GM20431 (cell line): ENCODE measurements at regions not wholly inside any gene's neighbourhood (a gene's known extent, or its start where the extent isn't known, plus 50 kb on each side); places are given as distances from the start of the nearest gene placed in this dataset.
"Not testable (repeated sequence)": the region's sequence is repeated elsewhere in the genome, so short reads cannot be mapped to it uniquely, and the experiment has no call there.

ENCODE experiments used
- in situ Hi-C: fragments of 300-500 bp; cut with MseI, MboI; formaldehyde crosslinking; loops from one replicate; pipeline ENCODE4 v1.15.0; 2020; ENCODE audit warnings: low sequenced_read_pairs; ENCODE audit not compliant: unreplicated experiment

GRCh38 chr6:20263059-20263458, 50.8 kb upstream of the MBOAT1 start:
- in situ Hi-C loops, result no loop called here

- in situ Hi-C loops, result no loop called here
These were observed 53.6 kb upstream of the MBOAT1 start for GRCh38 chr6:20265842-20266241.

GRCh38 chr6:20266851-20267608, 54.8 kb upstream of the MBOAT1 start:
- in situ Hi-C loops, result no loop called here

GRCh38 chr6:20269181-20269580, 56.9 kb upstream of the MBOAT1 start:
- in situ Hi-C loops, result no loop called here

GRCh38 chr6:20271818-20272217, 59.5 kb upstream of the MBOAT1 start:
- in situ Hi-C loops, result no loop called here

GRCh38 chr6:20274137-20274536, 61.9 kb upstream of the MBOAT1 start:
- in situ Hi-C loops, result no loop called here

GRCh38 chr6:20275837-20276236, 63.6 kb upstream of the MBOAT1 start:
- in situ Hi-C loops, result not testable (repeated sequence)

- in situ Hi-C loops, result not testable (repeated sequence)
These were observed 65.5 kb upstream of the MBOAT1 start for GRCh38 chr6:20277724-20278123.

- in situ Hi-C loops, result no loop called here
These were observed 66.8 kb upstream of the MBOAT1 start for GRCh38 chr6:20279051-20279450.

- in situ Hi-C loops, result no loop called here
These were observed 67.5 kb upstream of the MBOAT1 start for GRCh38 chr6:20279608-20280287.

GRCh38 chr6:20280288-20280621, 68.0 kb upstream of the MBOAT1 start:
- in situ Hi-C loops, result no loop called here

- in situ Hi-C loops, result no loop called here
These were observed 72.4 kb upstream of the MBOAT1 start for GRCh38 chr6:20284672-20285071.

- in situ Hi-C loops, result no loop called here
These were observed 74.8 kb upstream of the MBOAT1 start for GRCh38 chr6:20286968-20287565.

- in situ Hi-C loops, result loop anchor here (10.0 kb wide), 1 partner anchor 233 kb away; no protein-coding TSS in a partner anchor
These were observed 79.7 kb upstream of the MBOAT1 start for GRCh38 chr6:20291764-20292580.

- in situ Hi-C loops, result loop anchor here (10.0 kb wide), 1 partner anchor 232 kb away; no protein-coding TSS in a partner anchor
These were observed 80.6 kb upstream of the MBOAT1 start for GRCh38 chr6:20292905-20293304.

- in situ Hi-C loops, result no loop called here
These were observed 89.0 kb upstream of the MBOAT1 start for GRCh38 chr6:20301256-20301655.

GRCh38 chr6:20302168-20302567, 89.9 kb upstream of the MBOAT1 start:
- in situ Hi-C loops, result no loop called here

GRCh38 chr6:20302702-20303251, 90.5 kb upstream of the MBOAT1 start:
- in situ Hi-C loops, result no loop called here

GRCh38 chr6:20306491-20306890, 94.2 kb upstream of the MBOAT1 start:
- in situ Hi-C loops, result no loop called here

- in situ Hi-C loops, result no loop called here
These were observed 92.5 kb upstream of the E2F3 start for GRCh38 chr6:20309186-20309585.
